Left lung (tissue), 4 donors: ENCODE measurements at regions not wholly inside any gene's neighbourhood (a gene's known extent, or its start where the extent isn't known, plus 50 kb on each side); places are given as distances from the start of the nearest gene placed in this dataset.

Experiments
- ATAC-seq: fragments of 200-7000 bp; cut with Tn5 transposase; one replicate; pipeline ENCODE4 v1.9.1; 2020; ENCODE audit warnings: moderate library complexity
- DNase-seq, 4 donors: peaks; one replicate each; pipeline ENCODE4 v3.0.0-alpha.2; 2013 to 2020
- H3K27ac ChIP-seq, 2 donors: fragments of 200-600 bp; sonication (generic) in 1 of 2; one replicate each; pipeline versions ENCODE4 v1.5.0 to v1.8.0; 2020 to 2021
- H3K27me3 ChIP-seq, 2 donors: fragments of 200-600 bp; sonication (generic) in 1 of 2; one replicate each; pipeline versions ENCODE4 v1.5.0 to v1.8.0; 2020 to 2021
- H3K36me3 ChIP-seq, 2 donors: fragments of 200-600 bp; sonication (generic) in 1 of 2; one replicate each; pipeline versions ENCODE4 v1.5.0 to v1.8.0; 2020 to 2021
- H3K4me1 ChIP-seq, 2 donors: fragments of 200-600 bp; one replicate each; pipeline ENCODE4 v1.8.0; 2021
- H3K4me3 ChIP-seq, 2 donors: fragments of 200-600 bp; sonication (generic) in 1 of 2; one replicate each; pipeline versions ENCODE4 v1.5.0 to v1.8.0; 2020 to 2021; ENCODE audit warnings: mild to moderate bottlenecking in 1 of 2
- H3K9me3 ChIP-seq, 2 donors: fragments of 200-600 bp; sonication (generic) in 1 of 2; one replicate each; pipeline versions ENCODE4 v1.5.0 to v1.8.0; 2020 to 2021
- intact Hi-C, 2 donors: fragments of 100-400 bp; cut with DNase I; formaldehyde crosslinking; loops; one replicate each; pipeline versions ENCODE4 v1.11.2 to v1.14.2; 2022
- TF ChIP-seq, protein P1 (sequence below), 2 donors: fragments of 200-600 bp; sonication (generic) in 1 of 2; IDR thresholded peaks; one replicate each; pipeline versions ENCODE4 v1.5.0 to v1.8.0; 2021; ENCODE audit warnings: antibody characterized with exemption in 2 of 2
- donor health status: DM: no; HTN: yes; CAD: no.
- donor health status: DM: no; HTN: no; CAD: no.

DNA sequence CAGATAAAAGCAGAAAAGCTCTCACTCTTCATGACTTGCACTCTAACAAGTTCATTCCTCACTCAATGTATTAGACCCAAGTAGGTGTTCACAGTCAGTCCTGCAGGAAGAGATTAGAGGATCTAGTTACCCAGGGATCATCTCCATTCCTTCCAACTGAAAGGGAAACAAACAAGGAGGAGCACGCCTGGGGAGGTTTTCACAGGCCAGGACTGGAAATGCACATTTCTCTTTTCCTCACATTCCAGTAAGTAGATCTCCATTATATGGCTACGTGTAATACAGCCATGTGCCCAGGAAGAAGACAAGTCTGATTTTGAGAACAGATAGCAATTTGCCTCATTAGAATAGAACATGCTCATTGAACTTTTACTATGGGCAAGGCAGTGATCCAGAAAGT, 1132.2 kb upstream of the FAM98A start:
- no peak for ATAC-seq
- intact Hi-C loops, result no loop called here
- Histone ChIP-seq H3K27ac (no peak overlapping the region), H3K36me3 (no peaks in the 10 kb centered on the region), H3K9me3 (no peaks in the 10 kb centered on the region), H3K4me3 (no peak overlapping the region), H3K4me1 (no peaks in the 10 kb centered on the region), H3K27me3 (no peaks in the 10 kb centered on the region)
- TF ChIP-seq, protein P1, sequence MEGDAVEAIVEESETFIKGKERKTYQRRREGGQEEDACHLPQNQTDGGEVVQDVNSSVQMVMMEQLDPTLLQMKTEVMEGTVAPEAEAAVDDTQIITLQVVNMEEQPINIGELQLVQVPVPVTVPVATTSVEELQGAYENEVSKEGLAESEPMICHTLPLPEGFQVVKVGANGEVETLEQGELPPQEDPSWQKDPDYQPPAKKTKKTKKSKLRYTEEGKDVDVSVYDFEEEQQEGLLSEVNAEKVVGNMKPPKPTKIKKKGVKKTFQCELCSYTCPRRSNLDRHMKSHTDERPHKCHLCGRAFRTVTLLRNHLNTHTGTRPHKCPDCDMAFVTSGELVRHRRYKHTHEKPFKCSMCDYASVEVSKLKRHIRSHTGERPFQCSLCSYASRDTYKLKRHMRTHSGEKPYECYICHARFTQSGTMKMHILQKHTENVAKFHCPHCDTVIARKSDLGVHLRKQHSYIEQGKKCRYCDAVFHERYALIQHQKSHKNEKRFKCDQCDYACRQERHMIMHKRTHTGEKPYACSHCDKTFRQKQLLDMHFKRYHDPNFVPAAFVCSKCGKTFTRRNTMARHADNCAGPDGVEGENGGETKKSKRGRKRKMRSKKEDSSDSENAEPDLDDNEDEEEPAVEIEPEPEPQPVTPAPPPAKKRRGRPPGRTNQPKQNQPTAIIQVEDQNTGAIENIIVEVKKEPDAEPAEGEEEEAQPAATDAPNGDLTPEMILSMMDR (IDR thresholded peaks at IDR 0.05), result no peak
- no peak for DNase-seq

DNA sequence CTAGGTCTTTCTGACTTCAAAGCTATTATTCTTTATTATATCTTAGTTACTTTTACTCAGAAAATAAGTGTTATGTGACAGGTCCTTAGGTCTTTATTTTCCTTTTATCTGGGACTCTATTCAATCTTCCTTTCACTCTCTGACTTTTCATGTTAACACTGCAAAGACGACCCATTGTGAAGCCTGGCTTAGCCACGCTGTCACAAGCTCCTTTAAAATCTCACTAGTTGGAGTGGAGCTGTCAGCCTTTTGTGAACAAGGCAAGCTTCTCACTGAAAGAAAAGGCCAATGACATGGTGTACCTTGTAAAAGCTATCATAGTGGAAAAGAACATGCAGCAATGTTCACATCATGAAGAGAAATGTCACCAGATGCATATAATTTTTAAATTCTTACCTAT, 1130.7 kb upstream of the FAM98A start:
- H3K4me1 ChIP-seq, result no peaks in the 10 kb centered on the region
- no peaks in the 10 kb centered on the region for H3K27me3 ChIP-seq
- H3K27ac ChIP-seq, result no peak overlapping the region
- no peaks in the 10 kb centered on the region for H3K36me3 ChIP-seq
- TF ChIP-seq, protein P1 (IDR thresholded peaks at IDR 0.05), result no peak
- DNase-seq (no peak), ATAC-seq (no peak)
- H3K9me3 ChIP-seq, result no peaks in the 10 kb centered on the region
- no peak overlapping the region for H3K4me3 ChIP-seq
- intact Hi-C loops, result no loop called here

DNA sequence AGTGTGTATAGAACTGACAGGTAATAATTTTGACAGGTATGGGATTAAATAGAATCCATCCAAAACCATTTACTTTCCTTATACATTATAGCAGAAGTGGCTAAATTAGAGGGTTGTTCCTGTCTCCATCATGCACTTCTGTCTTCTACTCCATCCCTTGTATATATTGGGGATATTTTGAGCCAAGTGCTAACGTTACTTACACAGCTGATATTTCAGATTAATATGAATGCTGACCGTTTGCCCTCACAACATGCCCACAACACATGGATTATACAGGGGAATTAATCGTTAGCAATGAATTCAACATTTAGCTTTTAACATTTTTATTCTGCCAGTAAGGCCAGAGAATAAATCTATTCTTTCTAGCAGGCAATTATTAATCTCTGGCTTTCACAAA, 1125.0 kb upstream of the FAM98A start:
- DNase-seq (no peak), ATAC-seq (no peak)
- H3K36me3 ChIP-seq, result no peaks in the 10 kb centered on the region
- H3K27ac ChIP-seq, result no peak overlapping the region
- TF ChIP-seq, protein P1 (IDR thresholded peaks at IDR 0.05), result no peak
- H3K4me1 ChIP-seq, result no peaks in the 10 kb centered on the region
- peaks cover 0 to 2% of the 10 kb centered on the region in 2 donors for H3K9me3 ChIP-seq
- no peaks in the 10 kb centered on the region for H3K27me3 ChIP-seq
- H3K4me3 ChIP-seq, result no peak overlapping the region
- intact Hi-C loops, result no loop called here

DNA sequence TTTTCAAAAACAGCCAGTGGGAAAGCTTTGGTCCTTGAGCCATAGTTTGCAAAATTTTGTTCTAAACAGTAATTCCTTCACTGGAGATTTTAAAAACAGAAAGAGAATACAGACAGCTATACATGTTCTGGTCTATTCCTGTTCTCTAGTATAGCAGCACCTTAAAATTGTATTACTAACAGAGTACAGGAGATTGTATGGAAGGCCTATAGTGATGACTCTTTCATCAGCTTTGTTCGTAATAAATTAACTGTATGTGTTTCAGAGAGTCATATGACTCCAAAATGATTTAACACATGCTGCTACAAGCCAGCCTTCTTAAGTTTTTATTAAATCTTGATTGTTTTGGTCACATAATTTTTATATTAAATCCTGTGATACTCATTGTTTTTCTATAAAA, 1124.6 kb upstream of the FAM98A start:
- ATAC-seq (no peak), DNase-seq (no peak)
- Histone ChIP-seq H3K4me1 (no peaks in the 10 kb centered on the region), H3K4me3 (no peak overlapping the region), H3K9me3 (peaks cover 0 to 2% of the 10 kb centered on the region in 2 donors), H3K27ac (no peak overlapping the region), H3K36me3 (no peaks in the 10 kb centered on the region), H3K27me3 (no peaks in the 10 kb centered on the region)
- TF ChIP-seq, protein P1 (IDR thresholded peaks at IDR 0.05), result no peak
- intact Hi-C loops, result no loop called here

DNA sequence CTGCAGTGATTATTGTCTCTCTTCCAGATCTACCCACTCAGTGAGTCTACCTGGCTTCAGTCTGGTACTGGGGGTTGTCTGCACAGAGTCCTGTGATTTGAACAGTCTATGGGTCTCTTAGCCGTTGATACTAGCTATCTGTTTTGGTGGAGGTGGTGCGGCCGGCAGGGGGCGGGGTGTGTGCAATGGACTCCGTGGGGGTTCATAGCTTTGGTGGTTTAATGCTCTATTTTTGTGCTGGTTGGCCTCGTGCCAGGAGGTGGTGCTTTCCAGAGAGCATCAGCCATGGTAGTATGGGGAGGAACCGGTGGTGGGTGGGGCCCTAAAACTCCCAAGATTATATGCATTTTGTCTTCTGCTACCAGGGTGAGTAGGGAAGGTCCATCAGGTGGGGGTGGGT, 1120.1 kb upstream of the FAM98A start:
- ATAC-seq (no peak), DNase-seq (no peak)
- no peaks in the 10 kb centered on the region for H3K36me3 ChIP-seq
- H3K4me1 ChIP-seq, result no peaks in the 10 kb centered on the region
- H3K27me3 ChIP-seq, result no peaks in the 10 kb centered on the region
- H3K4me3 ChIP-seq, result no peak overlapping the region
- H3K9me3 ChIP-seq, result peaks cover 0 to 5% of the 10 kb centered on the region in 2 donors
- intact Hi-C loops, result no loop called here
- no peak overlapping the region for H3K27ac ChIP-seq
- TF ChIP-seq, protein P1 (IDR thresholded peaks at IDR 0.05), result no peak
